ENCODE measurements at regions not wholly inside any gene's neighbourhood (a gene's known extent, or its start where the extent isn't known, plus 50 kb on each side); places are given as distances from the start of the nearest gene placed in this dataset.

GRCh38 chr18:63062246-63062645 lies 257.3 kb downstream of the BCL2 start:
- CTCF ChIA-PET (ENCODE audit: unreplicated experiment) = no interaction called here
- POLR2A ChIA-PET = interaction anchor here (0.7 to 1.1 kb wide), 2 partner anchors 8 to 52 kb away, joined by 3 to 5 read pairs; no protein-coding TSS in a partner anchor
- no TSS peak for BruUV-seq (replicated peaks)

GRCh38 chr18:63061303-63061702 lies 258.3 kb downstream of the BCL2 start:
- no TSS peak for BruUV-seq (replicated peaks)
- no peak overlapping the region for H3K27ac ChIP-seq (ENCODE audit: low read depth, low read length, poor library complexity, severe bottlenecking)
- ChIA-PET POLR2A (interaction anchor here (0.5 to 1.1 kb wide), 2 partner anchors 51 to 1133 kb away, joined by 3 to 5 read pairs; no protein-coding TSS in a partner anchor), CTCF (ENCODE audit: unreplicated experiment) (no interaction called here)
- H3K4me3 ChIP-seq (ENCODE audit: low read depth, low read length, poor library complexity, severe bottlenecking) = no peak overlapping the region
- TF ChIP-seq CTCF (conservative IDR thresholded peaks at IDR 0.05; ENCODE audit: low read length) (no peak), EZH2phosphoT487 (IDR thresholded peaks at IDR 0.05; ENCODE audit: borderline replicate concordance, low read depth, low read length) (no peak)
- intact Hi-C loops (cut with micrococcal nuclease; ENCODE audit: unreplicated experiment) = no loop called here
- H2AFZ ChIP-seq (ENCODE audit: low read length) = no peak overlapping the region
- no peaks in the 10 kb centered on the region for H4K20me1 ChIP-seq (ENCODE audit: insufficient read depth, low read length)
- no peaks in the 10 kb centered on the region for H3K36me3 ChIP-seq (ENCODE audit: insufficient read depth, low read length)
- DNase-seq (ENCODE audit: low spot score) = no peak
- H3K79me2 ChIP-seq (ENCODE audit: insufficient read depth, low read depth, low read length) = no peaks in the 10 kb centered on the region
- H3K4me1 ChIP-seq (ENCODE audit: insufficient read depth, low read length, poor library complexity, severe bottlenecking) = no peaks in the 10 kb centered on the region
- no peak overlapping the region for H3K4me2 ChIP-seq (ENCODE audit: low read length)
- no peaks in the 10 kb centered on the region for H3K9me2 ChIP-seq (ENCODE audit: insufficient read depth, low read length)
- no peaks in the 10 kb centered on the region for H3K9me3 ChIP-seq (ENCODE audit: low read length)

More at GRCh38 chr18:63062246-63062645, 257.3 kb downstream of the BCL2 start:
- TF ChIP-seq EZH2phosphoT487 (IDR thresholded peaks at IDR 0.05; ENCODE audit: borderline replicate concordance, low read depth, low read length) (no peak), CTCF (conservative IDR thresholded peaks at IDR 0.05; ENCODE audit: low read length) (no peak)
- Histone ChIP-seq H3K36me3 (ENCODE audit: insufficient read depth, low read length) (no peaks in the 10 kb centered on the region), H3K27ac (ENCODE audit: low read depth, low read length, poor library complexity, severe bottlenecking) (no peak overlapping the region), H3K9me3 (ENCODE audit: low read length) (no peaks in the 10 kb centered on the region), H3K4me3 (ENCODE audit: low read depth, low read length, poor library complexity, severe bottlenecking) (no peak overlapping the region), H3K4me2 (ENCODE audit: low read length) (no peak overlapping the region), H3K4me1 (ENCODE audit: insufficient read depth, low read length, poor library complexity, severe bottlenecking) (no peaks in the 10 kb centered on the region), H3K9me2 (ENCODE audit: insufficient read depth, low read length) (no peaks in the 10 kb centered on the region), H2AFZ (ENCODE audit: low read length) (no peak overlapping the region), H3K79me2 (ENCODE audit: insufficient read depth, low read depth, low read length) (no peaks in the 10 kb centered on the region), H4K20me1 (ENCODE audit: insufficient read depth, low read length) (no peaks in the 10 kb centered on the region)
- no peak for DNase-seq (ENCODE audit: low spot score)
- intact Hi-C loops (cut with micrococcal nuclease; ENCODE audit: unreplicated experiment) = no loop called here

GRCh38 chr18:63058521-63058920 lies 261.0 kb downstream of the BCL2 start:
- POLR2A ChIA-PET = interaction anchor here (0.7 kb wide), 1 partner anchor 27 kb away, joined by 4 read pairs; no protein-coding TSS in a partner anchor

More at GRCh38 chr18:63058521-63058920, 261.0 kb downstream of the BCL2 start:
- Histone ChIP-seq H4K20me1 (ENCODE audit: insufficient read depth, low read length) (no peaks in the 10 kb centered on the region), H3K9me3 (ENCODE audit: low read length) (no peaks in the 10 kb centered on the region), H3K27ac (ENCODE audit: low read depth, low read length, poor library complexity, severe bottlenecking) (no peak overlapping the region), H3K79me2 (ENCODE audit: insufficient read depth, low read depth, low read length) (no peaks in the 10 kb centered on the region), H3K4me2 (ENCODE audit: low read length) (no peak overlapping the region), H2AFZ (ENCODE audit: low read length) (no peak overlapping the region), H3K4me3 (ENCODE audit: low read depth, low read length, poor library complexity, severe bottlenecking) (no peak overlapping the region), H3K9me2 (ENCODE audit: insufficient read depth, low read length) (no peaks in the 10 kb centered on the region), H3K4me1 (ENCODE audit: insufficient read depth, low read length, poor library complexity, severe bottlenecking) (no peaks in the 10 kb centered on the region), H3K36me3 (ENCODE audit: insufficient read depth, low read length) (no peaks in the 10 kb centered on the region)
- CTCF ChIA-PET (ENCODE audit: unreplicated experiment) = no interaction called here
- DNase-seq (ENCODE audit: low spot score) = no peak
- BruUV-seq (replicated peaks) = no TSS peak
- no peak for TF ChIP-seq CTCF (conservative IDR thresholded peaks at IDR 0.05; ENCODE audit: low read length)
- no peak for TF ChIP-seq EZH2phosphoT487 (IDR thresholded peaks at IDR 0.05; ENCODE audit: borderline replicate concordance, low read depth, low read length)
- intact Hi-C loops (cut with micrococcal nuclease; ENCODE audit: unreplicated experiment) = no loop called here

All from OCI-LY7 (cell line).